ENCODE measurements at regions not wholly inside any gene's neighbourhood (a gene's known extent, or its start where the extent isn't known, plus 50 kb on each side); places are given as distances from the start of the nearest gene placed in this dataset.

GRCh38 chr7:131674131-131674530 is 117.7 kb upstream of the PODXL start:
- TF ChIP-seq CTCF (IDR thresholded peaks at IDR 0.05; ENCODE audit: low read depth, low read length), result no peak
- no peak for TF ChIP-seq EZH2phosphoT487 (IDR thresholded peaks at IDR 0.05; ENCODE audit: low read depth)

All from OCI-LY3 (cell line).